ENCODE measurements at regions not wholly inside any gene's neighbourhood (a gene's known extent, or its start where the extent isn't known, plus 50 kb on each side); places are given as distances from the start of the nearest gene placed in this dataset.
"Not testable (repeated sequence)": the region's sequence is repeated elsewhere in the genome, so short reads cannot be mapped to it uniquely, and the experiment has no call there.

DNA sequence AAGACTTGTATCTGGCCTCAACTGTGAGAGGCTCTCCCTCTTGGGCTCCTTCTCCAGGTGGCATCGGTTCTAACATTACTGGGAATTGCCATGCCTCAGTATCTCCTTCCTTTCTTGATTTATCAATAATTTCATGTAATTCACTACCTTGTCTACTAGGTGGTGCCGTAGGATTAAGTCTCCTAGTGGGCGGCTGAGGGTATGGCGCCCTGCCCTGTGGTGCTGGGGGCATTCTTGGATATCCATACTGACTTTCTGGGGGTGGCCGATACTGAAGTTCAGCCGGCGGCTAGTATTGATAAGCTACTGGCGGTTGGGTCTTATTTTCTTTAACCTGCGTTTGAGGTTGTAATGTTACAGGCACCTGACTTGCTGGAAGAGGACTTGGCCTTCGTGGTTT is 164.2 kb upstream of the TMPRSS15 start:
- DNase-seq, result not testable (repeated sequence)

DNA sequence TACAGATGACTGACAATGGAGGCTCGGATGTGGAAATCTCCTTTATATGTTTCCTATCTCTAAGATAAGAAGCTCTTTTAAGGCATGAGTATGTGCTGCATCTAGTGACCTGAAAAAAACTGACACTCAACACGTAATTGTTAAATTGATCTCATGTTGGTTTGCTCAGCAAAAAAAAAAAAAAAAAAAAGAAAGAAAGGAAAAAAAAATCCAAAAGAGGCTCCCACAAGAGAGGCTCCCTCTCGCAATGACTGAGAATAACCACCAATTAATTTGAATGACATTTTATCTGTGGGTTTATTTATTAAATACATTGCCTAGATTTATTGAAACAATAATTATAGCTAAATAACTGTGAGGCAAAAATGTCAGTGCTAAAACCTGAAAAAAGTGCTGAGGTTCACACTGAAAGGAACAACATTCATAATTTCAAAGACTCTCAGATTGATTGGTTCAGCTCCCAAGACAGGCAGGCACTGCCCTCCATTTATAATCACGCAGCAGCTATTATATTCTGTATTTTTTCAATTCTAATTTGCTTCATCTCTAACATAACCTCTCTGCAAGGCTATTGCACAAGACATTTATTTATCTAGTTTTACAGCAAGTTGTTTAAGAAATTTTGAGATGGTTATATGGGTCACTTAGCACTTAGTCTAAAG is 184.5 kb upstream of the TMPRSS15 start:
- no peak for DNase-seq

DNA sequence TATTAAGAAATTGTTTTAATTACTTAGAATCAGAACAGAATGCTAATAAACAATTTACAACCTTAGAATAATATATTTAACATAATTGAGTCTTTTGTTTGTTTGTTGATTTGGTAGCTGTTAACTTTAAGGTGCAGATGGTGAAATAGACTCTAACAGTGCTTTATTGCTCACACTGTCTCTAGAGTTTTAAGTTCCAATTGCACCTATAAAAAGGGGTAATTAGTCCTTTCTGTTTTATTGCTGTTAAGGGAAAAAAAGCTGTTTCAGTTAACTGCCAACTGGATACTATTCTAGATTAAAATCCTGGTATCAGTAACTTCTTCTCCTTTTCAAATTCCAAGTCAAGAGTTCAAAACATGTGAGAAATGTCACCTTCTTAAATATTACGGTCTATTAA is 197.6 kb upstream of the TMPRSS15 start:
- no peak for DNase-seq

DNA sequence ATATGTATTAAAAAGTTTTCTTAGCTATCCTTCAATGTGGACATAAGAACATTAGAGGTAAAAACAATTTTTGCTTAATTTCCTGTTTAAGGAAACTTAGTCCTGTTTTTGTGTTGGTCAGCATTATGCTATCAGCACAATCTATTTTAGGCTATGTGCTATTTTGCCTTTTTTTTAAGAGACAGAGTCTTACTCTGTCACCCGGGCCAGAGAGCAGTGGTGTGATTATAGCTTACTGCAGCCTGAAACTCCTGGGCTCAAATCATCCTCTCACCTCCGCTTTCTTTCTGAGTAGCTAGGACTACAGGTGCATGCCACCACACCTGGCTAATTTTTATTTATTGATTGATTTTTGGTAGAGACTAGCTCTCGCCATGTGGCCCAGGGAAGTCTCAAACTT is 199.1 kb upstream of the TMPRSS15 start:
- no peak for DNase-seq

DNA sequence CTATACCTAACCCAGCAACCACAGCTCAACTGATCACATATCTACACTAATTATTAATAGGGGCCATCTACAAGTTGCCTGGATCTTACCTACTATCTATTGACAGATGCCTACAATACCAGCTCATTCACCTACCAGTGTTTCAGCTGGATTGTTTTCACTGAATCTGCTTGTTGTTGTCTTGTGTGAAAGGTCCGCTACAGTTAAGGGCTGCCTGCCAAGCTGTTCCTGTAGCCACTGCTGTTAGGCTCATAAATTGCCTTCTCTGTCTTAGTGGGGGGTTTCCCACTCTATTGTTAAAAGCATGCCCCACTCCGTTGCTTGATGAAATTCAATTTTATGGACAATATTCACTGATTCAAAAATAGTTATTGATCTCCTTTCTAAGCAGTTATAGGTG is 199.7 kb upstream of the TMPRSS15 start:
- DNase-seq, result no peak

DNA sequence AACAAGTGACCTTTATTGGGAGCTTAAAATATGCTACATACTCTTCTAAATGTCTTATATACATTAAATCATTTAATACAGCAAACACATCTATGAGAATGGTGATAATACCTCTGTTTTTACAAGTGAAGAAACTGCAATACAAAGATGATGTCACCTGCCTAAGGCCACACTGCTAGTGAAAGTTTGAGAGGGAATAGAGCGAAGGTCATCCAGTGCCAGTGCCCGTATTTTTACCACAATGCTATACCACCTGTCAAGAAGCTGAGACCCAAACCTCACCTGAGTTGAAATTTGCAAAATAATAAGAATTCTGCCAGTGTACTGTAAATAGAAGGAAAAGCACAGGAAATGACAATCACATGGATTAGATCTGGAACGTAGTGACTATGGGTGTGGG is 200.4 kb upstream of the TMPRSS15 start:
- DNase-seq, result no peak

DNA sequence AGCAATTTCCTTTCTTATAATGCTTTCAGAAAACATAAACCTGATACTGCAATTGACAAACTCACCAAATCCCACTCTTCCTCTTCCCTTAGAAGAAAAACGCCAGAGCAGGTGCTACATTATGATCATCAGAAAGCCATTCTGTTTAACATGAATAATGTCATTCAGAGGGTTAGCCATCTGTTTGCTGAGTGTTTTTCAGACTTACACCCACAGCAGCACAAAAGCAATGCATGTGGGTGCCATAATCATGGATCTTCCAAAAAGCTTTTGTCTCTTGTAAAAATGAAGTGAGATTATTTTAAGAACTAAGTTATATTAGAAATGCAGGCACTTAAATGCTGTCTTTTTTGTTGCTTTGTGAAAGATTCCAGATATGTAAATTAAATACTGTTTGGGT is 204.6 kb upstream of the TMPRSS15 start:
- no peak for DNase-seq

DNA sequence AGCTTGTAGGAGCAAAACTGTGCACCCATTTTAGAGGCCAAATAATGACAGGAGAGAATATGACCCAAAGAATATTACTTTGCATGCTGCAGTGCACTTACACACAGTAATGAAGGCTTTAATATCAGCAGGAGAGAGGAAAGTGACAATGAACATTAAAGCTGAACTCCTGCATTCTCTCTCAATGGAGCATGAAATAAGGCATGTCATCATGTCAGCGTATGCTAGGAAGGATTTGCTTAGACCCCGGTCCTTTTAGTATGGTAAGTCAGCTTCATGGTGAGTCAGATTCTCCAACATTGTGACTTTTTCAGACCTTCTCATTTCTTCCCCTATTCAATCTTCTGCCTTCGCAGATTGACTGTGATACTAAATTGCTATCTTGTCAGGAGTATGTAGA is 210.7 kb upstream of the TMPRSS15 start:
- DNase-seq, result no peak

DNA sequence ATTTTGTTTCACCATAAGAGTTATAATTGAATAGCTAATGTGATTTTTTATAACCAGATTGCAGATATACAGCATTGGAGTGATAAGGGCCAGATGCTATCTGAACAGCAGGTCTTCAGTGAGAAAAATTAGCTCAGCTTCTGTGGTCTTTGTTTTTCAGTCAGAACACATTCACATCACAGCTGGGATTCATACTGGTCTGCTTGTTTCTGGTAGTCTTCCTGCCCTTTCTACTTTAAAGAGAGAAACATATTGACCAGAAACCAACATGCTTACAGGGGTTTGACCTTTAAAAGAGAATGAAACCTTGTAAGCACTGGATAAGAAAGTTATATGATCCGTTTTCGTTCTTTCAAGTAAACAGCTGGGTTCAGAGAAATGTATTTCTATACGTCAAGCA is 213.7 kb upstream of the TMPRSS15 start:
- no peak for DNase-seq

DNA sequence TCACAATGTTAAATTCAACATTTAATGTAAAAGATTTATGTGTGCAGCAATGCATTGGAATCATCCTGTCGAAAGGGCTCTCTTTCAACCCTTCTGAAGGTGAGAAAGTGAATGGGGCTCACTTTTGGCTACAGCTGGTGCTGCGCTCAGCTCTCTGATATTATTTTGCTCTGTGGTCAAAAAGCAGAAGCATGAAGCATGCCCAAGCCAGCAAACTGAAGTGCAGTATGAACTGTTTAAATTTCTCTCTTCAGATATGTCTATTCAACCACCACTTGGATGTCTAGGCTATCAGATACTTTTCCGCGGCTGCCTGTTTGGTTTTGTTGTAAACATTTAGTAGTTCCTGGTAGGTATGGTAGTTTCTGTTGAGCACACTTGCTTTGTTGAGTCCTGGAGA is 216.9 kb upstream of the TMPRSS15 start:
- DNase-seq, result no peak

DNA sequence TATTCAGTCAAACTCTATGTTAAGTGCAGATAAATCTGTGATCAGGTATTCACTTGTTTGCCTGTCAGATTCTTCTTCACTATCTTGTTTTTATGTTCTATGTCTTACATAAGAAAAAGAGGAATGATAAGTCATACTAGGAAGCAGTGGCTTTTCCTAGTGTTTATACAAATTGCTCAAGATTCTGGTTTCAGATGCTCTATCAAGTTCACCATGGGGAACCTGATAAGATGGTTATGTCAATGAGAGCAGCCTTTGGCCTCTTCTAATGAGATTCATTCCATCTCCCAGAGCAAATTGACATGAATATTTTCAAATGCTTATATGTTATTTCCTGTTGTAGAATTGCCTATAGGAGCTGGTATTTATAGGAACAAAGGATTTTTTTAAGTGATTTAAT is 218.8 kb upstream of the TMPRSS15 start:
- DNase-seq, result no peak

DNA sequence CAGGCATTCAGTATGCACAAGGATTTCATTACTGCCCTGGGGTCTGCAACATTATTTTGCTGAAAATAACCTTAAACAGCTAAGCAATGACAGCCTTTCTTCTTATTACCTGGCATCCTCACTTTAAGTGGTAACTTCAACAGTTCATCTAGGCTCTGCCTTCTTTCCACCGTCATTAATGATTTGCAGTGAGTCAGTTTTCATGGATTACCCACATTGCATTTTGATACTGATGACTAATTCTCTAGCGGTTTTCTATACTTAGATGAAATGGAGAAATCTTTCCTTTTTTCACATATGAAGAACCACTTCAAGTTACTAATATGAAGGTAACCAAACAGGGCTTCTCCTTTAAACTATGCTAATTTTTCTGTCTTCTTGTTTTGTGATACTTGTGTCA is 226.9 kb upstream of the TMPRSS15 start:
- no peak for DNase-seq

DNA sequence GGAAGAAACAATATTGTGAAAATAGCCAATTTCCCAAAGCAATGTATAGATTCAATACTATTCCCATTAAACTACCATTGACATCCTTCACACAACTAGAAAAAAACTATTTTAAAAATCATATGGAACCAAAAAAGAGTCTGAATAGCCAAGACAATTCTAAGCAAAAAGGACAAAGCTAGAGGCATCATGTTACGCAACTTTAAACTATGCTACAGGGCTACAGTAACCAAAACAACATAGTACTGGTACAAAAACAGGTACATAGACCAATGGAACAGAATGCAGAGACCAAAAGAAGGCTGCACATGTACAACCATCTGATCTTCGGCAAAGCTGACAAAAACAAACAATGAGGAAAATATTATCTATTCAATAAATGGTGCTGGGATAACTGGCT is 233.3 kb upstream of the TMPRSS15 start:
- no peak for DNase-seq

DNA sequence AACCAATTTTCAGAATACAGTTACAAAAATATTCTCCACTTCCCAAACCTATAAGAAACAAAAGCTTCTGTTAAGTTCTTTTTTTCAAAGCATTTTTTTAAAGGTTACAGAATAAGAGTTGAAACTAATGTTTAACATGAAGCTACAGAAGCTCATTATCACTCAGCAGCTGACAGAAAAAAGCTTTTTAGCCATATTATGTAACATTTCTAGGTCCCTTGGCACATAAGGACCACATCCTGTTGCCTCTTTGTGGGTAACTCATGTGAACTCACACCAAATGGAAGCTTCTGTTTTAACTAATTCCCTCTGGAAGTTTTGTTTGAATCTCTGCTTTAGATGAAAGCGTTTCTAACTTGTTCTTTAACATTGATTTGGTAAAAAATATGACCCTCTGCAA is 242.5 kb upstream of the TMPRSS15 start:
- DNase-seq, result no peak

DNA sequence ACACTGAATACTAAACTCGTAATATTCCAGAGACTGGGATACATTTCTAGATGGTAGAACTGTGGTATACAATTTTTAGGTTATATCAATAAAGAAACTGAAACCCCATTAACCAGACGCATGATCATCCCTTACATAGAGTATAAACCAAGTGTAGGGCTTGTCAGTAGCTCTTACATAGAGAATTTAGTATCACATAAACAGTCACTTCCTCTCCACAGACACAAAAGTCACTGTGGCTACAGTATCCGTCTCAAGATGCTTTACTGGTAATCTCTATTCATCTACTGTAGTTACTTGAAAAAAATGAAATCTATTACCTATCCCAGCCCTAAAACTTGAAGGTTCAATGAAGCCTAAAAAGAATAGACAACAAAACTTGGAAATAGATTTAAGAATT is 252.3 kb upstream of the TMPRSS15 start:
- no peak for DNase-seq

DNA sequence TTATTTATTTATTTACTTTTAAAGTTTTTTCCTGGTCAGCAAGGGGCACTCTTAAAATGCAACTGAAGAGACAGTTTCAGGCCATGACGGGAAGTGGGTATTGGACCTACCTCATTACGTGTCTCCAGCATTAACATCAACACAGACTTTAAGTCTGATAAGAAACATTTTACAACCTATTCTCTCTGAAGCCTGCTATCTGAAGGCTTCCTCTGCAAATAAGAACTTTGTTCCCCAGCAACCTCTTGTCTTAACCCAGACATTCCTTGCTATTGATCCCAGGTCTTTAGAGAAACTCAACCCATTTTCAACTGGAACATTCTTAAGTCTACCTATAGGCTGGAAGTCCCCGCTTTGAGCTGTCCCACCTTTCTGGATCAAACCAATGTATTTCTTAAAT is 258.3 kb upstream of the TMPRSS15 start:
- DNase-seq, result no peak

DNA sequence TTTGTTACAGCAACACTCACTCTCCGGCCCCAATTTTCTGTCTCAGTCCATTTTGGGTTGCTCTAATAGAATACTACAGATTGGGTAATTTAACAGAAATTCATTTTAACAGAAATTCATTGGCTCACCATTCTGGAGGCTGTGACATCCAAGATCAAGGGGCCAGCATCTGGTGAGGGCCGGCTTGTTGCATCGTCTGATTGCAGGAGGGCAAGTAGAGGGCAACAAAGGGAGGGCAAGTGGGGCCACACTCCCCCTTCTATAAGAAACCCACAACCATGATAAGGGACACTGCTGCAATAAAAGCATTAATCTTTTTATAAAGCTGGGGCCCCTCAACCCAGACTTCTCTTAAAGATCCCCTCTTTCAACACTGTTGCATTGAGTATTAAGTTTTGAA is 260.1 kb upstream of the TMPRSS15 start:
- DNase-seq, result no peak

DNA sequence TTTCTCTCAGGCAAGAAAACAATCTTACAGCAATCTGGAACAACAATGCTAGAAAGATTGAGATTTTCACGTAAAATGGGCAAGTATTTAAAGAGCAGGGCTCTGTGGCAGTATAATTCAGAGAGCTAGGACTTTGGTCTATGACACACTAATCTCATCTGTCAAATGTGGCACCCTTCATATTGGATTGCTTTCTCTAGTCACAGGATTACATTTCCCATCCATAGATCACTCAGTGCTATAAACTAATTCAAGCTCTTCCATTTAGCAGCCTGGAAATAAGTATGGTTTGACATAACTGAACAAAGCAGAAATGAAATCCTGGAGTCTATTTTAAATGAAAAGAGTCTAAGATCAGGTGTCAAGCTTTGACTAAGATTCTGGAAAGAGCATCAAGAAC is 263.1 kb upstream of the TMPRSS15 start:
- DNase-seq, result no peak

DNA sequence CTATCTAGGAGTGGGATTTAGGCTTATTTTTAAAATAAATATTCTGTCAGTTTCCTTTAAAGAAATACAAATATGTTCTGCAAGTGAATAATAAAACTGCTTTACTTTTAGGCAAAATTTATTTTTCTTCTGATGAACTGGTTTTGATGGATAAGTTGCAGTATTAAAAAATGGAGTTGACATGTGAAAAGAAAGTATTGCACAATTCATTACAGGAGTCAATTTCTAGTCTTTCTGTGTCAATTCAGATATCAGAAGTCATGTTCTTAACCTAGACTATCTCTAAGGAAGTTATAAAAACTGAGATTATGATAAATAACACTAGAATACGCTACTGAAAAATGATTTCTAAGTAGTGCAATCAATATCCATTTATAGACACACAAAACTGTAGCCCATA is 270.2 kb upstream of the TMPRSS15 start:
- no peak for DNase-seq

DNA sequence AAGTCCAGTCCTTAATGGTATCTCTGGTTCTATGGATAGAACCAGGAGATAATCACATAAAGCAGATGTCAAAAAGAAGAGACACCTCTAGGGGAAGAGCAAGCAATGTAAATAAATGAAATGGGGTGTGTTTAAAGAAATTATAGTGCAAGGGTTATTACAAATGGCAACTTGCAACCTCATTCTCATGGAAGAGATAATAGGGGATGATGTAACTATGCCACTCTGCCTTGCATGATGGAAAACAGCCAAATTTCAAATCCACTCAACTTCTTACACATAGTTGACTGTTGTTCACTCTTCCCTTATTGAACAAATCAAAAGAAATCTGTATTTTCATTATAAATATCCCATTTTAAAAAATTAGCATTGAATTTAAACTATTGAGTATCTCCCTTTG is 274.0 kb upstream of the TMPRSS15 start:
- DNase-seq, result no peak

DNA sequence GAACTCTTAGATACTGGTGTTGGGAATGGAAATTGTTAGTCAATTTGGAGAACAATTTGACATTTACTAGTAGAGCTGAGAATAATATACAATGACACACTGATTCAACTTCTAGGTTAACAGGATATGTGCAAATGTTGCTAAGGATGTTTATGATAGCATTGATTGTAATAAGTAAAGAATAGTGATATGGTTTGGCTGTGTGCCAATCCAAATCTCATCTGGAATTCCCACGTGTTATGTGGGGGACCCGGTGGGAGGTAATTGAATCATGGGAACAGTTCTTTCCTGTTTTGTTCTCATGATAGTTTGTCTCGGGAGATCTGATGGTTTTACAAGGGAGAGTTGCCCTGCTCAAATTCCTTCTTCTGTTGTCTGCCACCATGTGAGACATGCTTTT is 302.4 kb upstream of the TMPRSS15 start:
- DNase-seq, result no peak

DNA sequence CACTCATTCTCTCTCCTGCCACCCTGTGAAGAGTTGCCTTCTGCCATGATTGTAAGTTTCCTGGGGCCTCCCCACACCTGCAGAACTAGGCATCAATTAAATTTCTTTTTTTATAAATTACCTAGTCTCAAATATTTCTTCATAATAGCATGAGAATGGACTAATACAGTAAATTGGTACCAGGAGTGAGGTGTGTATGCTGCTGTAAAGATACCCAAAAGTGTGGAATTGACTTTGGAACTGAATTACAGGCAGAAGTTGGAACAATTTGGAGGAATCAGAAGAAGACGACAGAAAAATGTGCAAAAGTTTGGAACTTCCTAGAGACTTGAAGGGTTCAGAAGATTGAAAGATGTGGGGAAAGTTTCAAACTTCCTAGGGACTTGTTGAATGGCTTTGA is 308.1 kb upstream of the TMPRSS15 start:
- no peak for DNase-seq

DNA sequence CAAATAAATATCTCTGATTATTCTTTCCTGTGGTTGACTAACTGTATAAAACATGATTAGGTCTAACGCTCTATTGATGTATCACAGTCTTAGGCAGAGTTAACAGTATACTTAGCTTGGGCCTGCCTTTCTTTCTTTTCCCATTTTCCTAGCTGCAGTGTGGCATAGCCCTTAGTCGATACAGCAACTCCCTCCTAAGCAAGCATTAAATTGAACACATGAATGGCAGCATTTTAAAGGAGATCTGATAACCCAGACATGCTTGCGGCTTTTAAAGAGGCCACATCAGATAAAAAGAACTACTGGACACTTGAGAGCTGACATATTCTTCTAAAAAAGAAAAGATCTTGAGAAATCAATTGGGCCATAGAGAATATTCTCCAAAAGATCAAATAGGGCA is 312.0 kb upstream of the TMPRSS15 start:
- no peak for DNase-seq

DNA sequence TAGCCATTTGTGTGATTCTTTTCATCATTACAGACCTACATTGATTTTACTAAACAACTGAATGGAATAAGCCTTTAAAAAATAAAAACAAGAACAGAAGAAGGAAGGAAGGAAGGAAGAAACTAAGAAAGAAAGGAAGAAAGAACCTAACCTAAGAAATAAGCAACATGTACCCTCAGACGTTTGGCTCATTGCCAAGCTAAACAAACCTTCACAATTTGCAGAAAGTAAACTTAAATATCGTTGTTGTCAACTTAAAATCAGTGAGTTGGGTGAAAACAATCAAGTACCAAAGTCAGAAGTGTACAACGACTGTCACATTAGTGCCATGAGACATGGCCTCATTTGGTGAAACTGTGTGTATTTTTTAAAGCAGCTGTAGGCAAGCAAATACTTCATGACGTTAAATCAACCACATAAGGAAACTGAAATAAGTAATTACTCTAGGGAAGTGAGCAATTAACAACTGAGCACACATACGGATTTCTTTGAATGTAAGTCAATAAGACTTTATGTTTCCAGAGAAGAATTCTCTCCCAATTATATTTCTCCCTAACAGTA is 313.1 kb upstream of the TMPRSS15 start:
- no peak for DNase-seq

DNA sequence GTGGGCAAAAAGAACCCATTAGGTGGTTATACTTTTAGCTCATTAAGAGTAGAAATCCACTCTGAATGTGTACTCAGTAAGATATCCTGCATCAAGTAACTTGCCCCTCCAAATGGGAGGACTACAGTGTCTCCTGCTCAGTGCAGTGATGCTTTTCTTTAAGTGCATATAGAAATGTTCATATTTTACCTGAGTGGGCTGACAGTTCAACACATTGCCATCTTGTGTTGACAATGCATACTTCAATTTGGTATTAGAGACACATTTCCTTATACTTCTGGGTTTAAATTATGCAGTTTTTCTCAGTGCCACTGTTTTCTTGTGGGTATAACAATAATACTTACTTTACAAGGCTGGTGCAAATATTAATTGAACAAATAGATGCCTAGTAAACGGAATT is 318.6 kb upstream of the TMPRSS15 start:
- no peak for DNase-seq

DNA sequence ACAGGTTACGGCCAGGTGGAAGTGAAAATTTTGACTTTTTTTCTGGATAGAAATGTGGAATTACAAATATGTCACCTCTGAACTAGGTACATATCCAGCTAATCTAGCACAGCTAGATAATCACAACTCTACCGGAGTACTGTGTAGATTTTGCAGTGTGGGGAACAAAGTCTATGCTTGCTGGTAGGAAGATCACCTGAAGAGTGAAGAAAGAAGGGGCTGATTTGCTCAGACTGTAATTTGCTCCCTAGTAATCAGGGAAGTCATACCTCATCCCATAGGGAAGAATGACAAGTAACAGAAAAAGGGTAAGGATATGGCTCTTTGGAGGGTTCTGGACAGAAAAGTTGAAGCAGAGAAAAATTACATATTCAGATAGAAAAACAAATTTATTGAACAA is 319.6 kb upstream of the TMPRSS15 start:
- no peak for DNase-seq
